ENCODE measurements at regions not wholly inside any gene's neighbourhood (a gene's known extent, or its start where the extent isn't known, plus 50 kb on each side); places are given as distances from the start of the nearest gene placed in this dataset.

DNA sequence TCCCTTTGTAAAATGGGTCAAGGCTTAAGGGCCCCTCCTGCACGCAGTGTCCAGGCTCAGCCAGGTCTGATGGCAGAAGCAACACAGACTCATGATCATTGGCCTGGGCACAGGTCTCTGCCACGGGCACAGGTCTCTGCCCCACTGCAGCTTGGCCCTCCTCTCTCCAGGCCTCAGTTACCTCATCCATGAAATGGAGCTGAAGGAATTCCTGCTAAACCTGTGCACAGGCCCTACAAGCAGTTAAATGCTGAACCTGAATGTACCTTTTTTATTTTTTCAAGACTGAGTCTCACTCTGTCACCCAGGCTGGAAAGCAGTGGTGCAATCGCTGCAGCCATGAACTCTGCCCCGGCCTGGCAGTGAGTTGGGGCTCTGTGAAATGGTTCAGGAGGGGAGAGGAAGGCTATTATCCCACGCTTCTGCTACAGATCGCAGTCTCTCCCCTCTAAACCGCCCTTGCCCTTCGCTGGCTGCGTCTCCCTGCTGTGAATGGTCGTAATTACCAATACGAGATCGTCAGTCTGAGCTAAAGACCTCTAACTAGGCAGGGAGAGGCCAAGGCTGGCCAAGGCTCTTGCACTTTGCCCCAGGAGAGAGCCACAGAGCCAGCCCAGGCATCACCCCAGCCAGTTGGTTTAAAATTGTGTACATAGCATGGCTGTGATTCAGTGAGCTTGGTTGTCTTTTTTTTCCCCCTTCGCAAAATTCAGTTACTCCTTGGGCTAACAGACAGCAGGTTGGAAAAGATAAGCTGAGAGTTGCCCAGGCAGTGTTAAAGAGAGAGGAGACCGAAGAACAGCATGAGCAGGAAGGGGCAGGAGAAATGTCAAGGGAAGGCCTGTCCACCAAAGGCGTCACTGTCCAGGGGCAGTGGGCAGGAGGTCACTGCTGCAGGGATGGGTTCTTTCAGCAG is 93.0 kb upstream of the KCTD7 start:
- no peak for TF ChIP-seq CTCF (conservative IDR thresholded peaks at IDR 0.05)
- no peak overlapping the region for H3K27ac ChIP-seq

- no peak for TF ChIP-seq CTCF (conservative IDR thresholded peaks at IDR 0.05)
- no peak overlapping the region for H3K27ac ChIP-seq
Measured at GRCh38 chr7:66537380-66537779, 91.3 kb upstream of the KCTD7 start.

DNA sequence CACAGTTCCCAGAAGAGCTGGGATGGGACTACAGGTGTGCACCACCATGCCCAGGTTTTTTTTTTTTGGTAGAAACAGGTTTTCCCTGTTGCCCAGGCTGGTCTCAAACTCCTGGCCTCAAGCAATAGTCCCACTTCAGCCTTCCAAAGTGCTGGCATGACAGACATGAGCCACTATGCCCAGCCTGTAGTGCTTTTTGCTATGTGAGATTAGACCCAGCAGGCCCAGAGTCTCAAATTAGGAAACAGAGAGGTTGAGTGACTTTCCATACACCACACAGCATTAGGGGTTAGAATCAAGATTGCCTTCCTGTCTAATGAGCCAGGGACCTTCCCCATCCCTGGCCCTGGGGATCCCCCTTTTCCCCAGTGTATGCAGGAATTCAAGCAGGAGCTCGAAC is 90.8 kb upstream of the KCTD7 start:
- no peak for TF ChIP-seq CTCF (conservative IDR thresholded peaks at IDR 0.05)
- no peak overlapping the region for H3K27ac ChIP-seq

DNA sequence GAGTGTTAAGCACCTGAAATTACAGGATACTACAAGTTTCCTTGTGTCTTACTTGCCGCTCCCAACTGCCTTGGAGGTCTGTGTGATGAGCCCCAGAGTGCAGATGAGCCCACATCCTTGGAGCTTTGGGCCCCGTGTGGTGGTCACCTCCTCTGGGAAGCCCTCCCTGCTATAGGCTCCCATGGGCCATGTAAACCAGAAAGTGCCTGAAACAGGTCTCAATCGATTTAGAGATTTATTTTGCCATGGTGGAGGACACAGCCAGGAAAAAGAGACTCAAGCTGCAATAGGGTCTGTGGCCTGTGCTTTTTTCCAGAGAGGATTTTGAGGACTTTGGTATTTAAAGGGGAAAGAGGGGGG is 89.4 kb upstream of the KCTD7 start:
- no peak for TF ChIP-seq CTCF (conservative IDR thresholded peaks at IDR 0.05)
- no peak overlapping the region for H3K27ac ChIP-seq

DNA sequence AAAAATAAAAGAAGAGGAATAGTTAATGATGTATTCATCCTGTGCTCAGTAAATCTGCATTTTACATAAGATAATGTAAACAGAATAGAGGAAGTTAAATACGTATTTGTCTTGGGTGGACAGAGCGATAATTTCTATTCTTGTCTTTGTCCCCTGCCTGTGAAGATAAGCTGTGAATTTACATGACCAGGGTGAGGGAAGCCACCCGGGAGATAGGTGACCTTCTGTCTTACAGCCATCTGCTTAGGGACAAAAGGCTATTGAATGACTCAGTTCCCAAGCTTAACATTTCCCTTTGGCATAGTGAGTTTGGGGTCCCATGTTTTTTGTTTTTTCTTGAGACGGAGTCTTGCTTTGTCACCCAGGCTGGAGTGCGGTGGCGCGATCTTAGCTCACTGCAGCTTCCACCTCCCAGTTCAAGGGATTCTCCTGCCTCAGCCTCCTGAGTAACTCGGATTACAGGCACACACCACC is 88.7 kb upstream of the KCTD7 start:
- no peak for TF ChIP-seq CTCF (conservative IDR thresholded peaks at IDR 0.05)
- no peak overlapping the region for H3K27ac ChIP-seq

GRCh38 chr7:66542049-66542448 is 86.6 kb upstream of the KCTD7 start:
- no peak for TF ChIP-seq CTCF (conservative IDR thresholded peaks at IDR 0.05)
- no peak overlapping the region for H3K27ac ChIP-seq

DNA sequence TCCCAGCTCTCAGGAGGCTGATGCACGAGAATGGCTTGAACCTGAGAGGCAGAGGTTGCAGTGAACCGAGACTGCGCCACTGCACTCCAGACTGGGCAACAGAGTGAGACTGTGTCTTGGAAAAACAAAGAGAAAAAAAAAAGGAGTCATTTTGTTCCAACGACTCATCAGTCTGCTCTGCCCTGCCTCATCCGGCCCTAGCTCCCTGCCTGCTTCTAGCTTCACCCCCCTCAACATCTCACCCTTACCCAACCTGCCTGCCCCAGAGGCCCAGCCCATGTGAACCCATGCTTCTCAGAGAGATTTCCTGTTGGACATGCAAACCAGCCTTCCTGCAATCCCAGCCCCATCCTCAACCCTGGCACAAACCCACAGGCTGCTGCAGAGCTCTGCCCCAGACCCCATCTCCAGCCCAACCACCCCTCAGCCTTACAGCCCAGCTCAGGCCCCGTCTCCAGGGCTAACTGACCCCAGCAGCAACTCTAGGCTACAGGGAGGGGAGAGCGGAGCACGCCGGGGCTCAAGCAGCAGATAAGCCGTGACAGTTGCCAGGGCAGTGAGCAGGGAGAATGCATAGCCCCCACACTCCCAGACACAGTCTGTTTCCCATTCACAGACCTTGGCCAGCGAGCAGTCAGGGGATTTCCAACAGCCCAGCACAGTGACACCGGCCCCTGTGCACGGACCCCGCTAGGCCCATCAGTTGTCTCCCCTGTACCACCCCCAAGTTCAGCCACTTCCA is 86.0 kb upstream of the KCTD7 start:
- no peak for TF ChIP-seq CTCF (conservative IDR thresholded peaks at IDR 0.05)
- no peak overlapping the region for H3K27ac ChIP-seq

All from VCaP (cell line).